A549 (cell line): ENCODE measurements at regions not wholly inside any gene's neighbourhood (a gene's known extent, or its start where the extent isn't known, plus 50 kb on each side); places are given as distances from the start of the nearest gene placed in this dataset.

ENCODE experiments used
- ATAC-seq, 2 experiments: fragments of 200-7000 bp in 1 of 2; fragments of >200 bp in 1 of 2; cut with Nextera tagmentation in 1 of 2; cut with Tn5 transposase in 1 of 2; 3 replicates each; pipeline versions ENCODE4 v1.8.0 to v1.9.1; 2018 to 2020; ENCODE audit warnings: mild to moderate bottlenecking in 1 of 2, moderate library complexity in 1 of 2
- CTCF ChIA-PET: fragments of 300-600 bp; sonication (Branson Sonifier 250); formaldehyde crosslinking; extraction: SDS; loops from one replicate; lab custom pipeline; 2021; ENCODE audit warnings: antibody characterized with exemption, inconsistent platforms; lab: Yijun Ruan, JAX
- POLR2A ChIA-PET: fragments of 350-600 bp; formaldehyde crosslinking; extraction: SDS; loops from one replicate; lab custom pipeline; 2021; ENCODE audit warnings: antibody characterized with exemption, inconsistent platforms; lab: Yijun Ruan, JAX
- DNase-seq, 2 experiments: peaks; one replicate each; pipeline versions ENCODE4 v3.0.0 to v3.0.0-alpha.2; 2011 to 2016; ENCODE audit warnings: low read depth in 1 of 2, low spot score in 1 of 2
- FAIRE-seq: peaks from 2 replicates; lab custom pipeline; 2011; peaks lifted over from hg19 to GRCh38; lab: Jason Lieb, UNC
- H3K27ac ChIP-seq, 2 experiments: fragments of >200 bp; sonication (Bioruptor Twin); formaldehyde crosslinking; 3 replicates each; pipeline ENCODE4 v1.5.1; 2016 to 2017
- H3K4me1 ChIP-seq: fragments of >200 bp; sonication (Bioruptor Twin); formaldehyde crosslinking; 3 replicates; pipeline ENCODE4 v1.6.1; 2016
- H3K4me2 ChIP-seq: fragments of >200 bp; sonication (Bioruptor Twin); formaldehyde crosslinking; 3 replicates; pipeline ENCODE4 v1.6.1; 2016
- H3K4me3 ChIP-seq: fragments of >200 bp; sonication (Bioruptor Twin); formaldehyde crosslinking; 3 replicates; pipeline ENCODE4 v1.5.1; 2016
- H3K9me3 ChIP-seq: fragments of >200 bp; sonication (Bioruptor Twin); formaldehyde crosslinking; 3 replicates; pipeline ENCODE4 v1.6.1; 2016
- BHLHE40 ChIP-seq: IDR thresholded peaks from 2 replicates; pipeline ENCODE4 v1.6.1; 2012; ENCODE audit warnings: low read depth, low read length, inconsistent platforms
- CBX2 ChIP-seq: fragments of 200-600 bp; sonication (generic); IDR thresholded peaks from 2 replicates; pipeline ENCODE4 v1.6.1; 2016; ENCODE audit warnings: low read depth, mild to moderate bottlenecking, borderline replicate concordance
- EHMT2 ChIP-seq: fragments of 200-600 bp; sonication (generic); IDR thresholded peaks from 2 replicates; pipeline ENCODE4 v1.6.1; 2016; ENCODE audit warnings: antibody characterized with exemption, low read depth, mild to moderate bottlenecking, moderate library complexity
- FOSB ChIP-seq: fragments of 250-450 bp; sonication (Bioruptor Pico); IDR thresholded peaks from 2 replicates; pipeline ENCODE4 v1.5.0; 2020; ENCODE audit warnings: mild to moderate bottlenecking, moderate library complexity
- FOSL2 ChIP-seq, 2 experiments: fragments of 450-650 bp in 1 of 2; fragments of >200 bp in 1 of 2; sonication (Bioruptor Twin) in 1 of 2; formaldehyde crosslinking; IDR thresholded peaks; 2 replicates each; pipeline versions ENCODE4 v1.5.0 to v1.6.1; 2016 to 2020; ENCODE audit warnings: mild to moderate bottlenecking in 1 of 2, moderate library complexity in 1 of 2
- HDAC2 ChIP-seq: fragments of 200-600 bp; sonication (generic); IDR thresholded peaks from 2 replicates; pipeline ENCODE4 v1.6.1; 2016
- HOXA7 ChIP-seq: fragments of 250-450 bp; sonication (Bioruptor Pico); IDR thresholded peaks from 2 replicates; pipeline ENCODE4 v1.5.0; 2020; ENCODE audit warnings: mild to moderate bottlenecking, moderate library complexity
- HOXB5 ChIP-seq: fragments of 250-450 bp; sonication (Bioruptor Pico); IDR thresholded peaks from 2 replicates; pipeline ENCODE4 v1.5.0; 2020; ENCODE audit warnings: mild to moderate bottlenecking, moderate library complexity
- JUN ChIP-seq, 2 experiments: fragments of >200 bp; sonication (Bioruptor Twin); formaldehyde crosslinking; IDR thresholded peaks; 2 replicates in 1 of 2; 3 replicates in 1 of 2; pipeline ENCODE4 v1.6.1; 2016 to 2017
- JUNB ChIP-seq: fragments of >200 bp; sonication (Bioruptor Twin); formaldehyde crosslinking; IDR thresholded peaks from 2 replicates; pipeline ENCODE4 v1.6.1; 2016
- KDM1A ChIP-seq: fragments of 200-600 bp; sonication (generic); IDR thresholded peaks from 2 replicates; pipeline ENCODE4 v1.6.1; 2016; ENCODE audit warnings: low read depth, mild to moderate bottlenecking
- MAFK ChIP-seq: fragments of 450-650 bp; IDR thresholded peaks from 2 replicates; pipeline ENCODE4 v1.6.1; 2014; ENCODE audit not compliant: partially characterized antibody
- NFE2L2 ChIP-seq: fragments of 150-350 bp; conservative IDR thresholded peaks from 2 replicates; pipeline ENCODE4 v1.6.1; 2014; ENCODE audit warnings: low read length
- NPAS2 ChIP-seq: fragments of 250-450 bp; sonication (Bioruptor Pico); IDR thresholded peaks from 2 replicates; pipeline ENCODE4 v1.8.0; 2022; ENCODE audit warnings: mild to moderate bottlenecking, moderate library complexity, borderline replicate concordance
- RCOR1 ChIP-seq: fragments of 150-350 bp; IDR thresholded peaks from 2 replicates; pipeline ENCODE4 v1.6.1; 2014; ENCODE audit warnings: antibody characterized with exemption, low read length, low read depth
- RFX5 ChIP-seq: fragments of 450-650 bp; IDR thresholded peaks from 2 replicates; pipeline ENCODE4 v1.7.1; 2014; ENCODE audit warnings: antibody characterized with exemption, mild to moderate bottlenecking, moderate library complexity
- SREBF2 ChIP-seq: fragments of 450-650 bp; IDR thresholded peaks from 2 replicates; pipeline ENCODE4 v1.6.1; 2014; ENCODE audit warnings: mild to moderate bottlenecking, moderate library complexity
- ZC3H11A ChIP-seq: fragments of 450-650 bp; IDR thresholded peaks from 2 replicates; pipeline ENCODE4 v1.6.1; 2014; ENCODE audit warnings: antibody characterized with exemption, mild to moderate bottlenecking
- ZNF302 ChIP-seq: fragments of 250-450 bp; sonication (Bioruptor Pico); IDR thresholded peaks from 2 replicates; pipeline ENCODE4 v1.9.0; 2021; ENCODE audit warnings: inconsistent platforms, mild to moderate bottlenecking, moderate library complexity
- WGBS: methylation state at CpG from one replicate; pipeline ENCODE4 v1.1.6; 2017; ENCODE audit errors: missing lambda C conversion rate; 5-methylcytosine and 5-hydroxymethylcytosine counted together
- TF ChIP-seq, protein P1 (sequence below): fragments of 150-350 bp; IDR thresholded peaks from 2 replicates; pipeline ENCODE4 v1.6.1; 2014; ENCODE audit warnings: low read depth, mild to moderate bottlenecking, low read length
- TF ChIP-seq, protein P2 (sequence below): IDR thresholded peaks from 2 replicates; pipeline ENCODE4 v1.6.1; 2012; ENCODE audit warnings: low read depth, borderline replicate concordance
- TF ChIP-seq, protein P3 (sequence below): IDR thresholded peaks from 2 replicates; pipeline ENCODE4 v1.6.1; 2012

DNA sequence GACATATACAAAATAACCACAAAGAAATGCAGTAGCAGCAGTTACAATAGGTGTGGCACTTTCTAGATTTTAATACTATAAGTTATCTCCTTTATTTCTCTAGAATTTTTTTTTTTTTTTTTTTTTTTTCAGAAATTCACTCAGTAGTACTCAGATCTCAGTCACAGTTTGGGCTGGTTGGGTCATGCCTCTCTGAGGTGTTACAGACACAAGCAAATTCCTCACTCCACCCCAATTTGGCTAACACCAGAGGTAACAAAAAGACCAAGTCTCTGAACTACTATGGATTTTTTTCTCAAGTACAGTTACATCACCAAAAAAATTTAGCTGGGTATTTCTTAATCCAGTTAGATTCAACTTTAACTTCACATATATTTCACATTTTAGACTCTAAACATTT, 985.1 kb upstream of the LRRN3 start:
- FAIRE-seq (no peak), DNase-seq (no peak), ATAC-seq (no peak)
- Histone ChIP-seq H3K4me1 (no peaks in the 10 kb centered on the region), H3K27ac (no peak overlapping the region), H3K4me3 (no peak overlapping the region), H3K9me3 (no peaks in the 10 kb centered on the region), H3K4me2 (no peak overlapping the region)
- TF ChIP-seq ZC3H11A = no peak
- TF ChIP-seq, protein P1, sequence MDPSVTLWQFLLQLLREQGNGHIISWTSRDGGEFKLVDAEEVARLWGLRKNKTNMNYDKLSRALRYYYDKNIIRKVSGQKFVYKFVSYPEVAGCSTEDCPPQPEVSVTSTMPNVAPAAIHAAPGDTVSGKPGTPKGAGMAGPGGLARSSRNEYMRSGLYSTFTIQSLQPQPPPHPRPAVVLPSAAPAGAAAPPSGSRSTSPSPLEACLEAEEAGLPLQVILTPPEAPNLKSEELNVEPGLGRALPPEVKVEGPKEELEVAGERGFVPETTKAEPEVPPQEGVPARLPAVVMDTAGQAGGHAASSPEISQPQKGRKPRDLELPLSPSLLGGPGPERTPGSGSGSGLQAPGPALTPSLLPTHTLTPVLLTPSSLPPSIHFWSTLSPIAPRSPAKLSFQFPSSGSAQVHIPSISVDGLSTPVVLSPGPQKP = no peak
- TF ChIP-seq HOXA7 (CRISPR knock-in tag) = no peak
- no peak for TF ChIP-seq EHMT2
- TF ChIP-seq ZNF302 (CRISPR knock-in tag) = no peak
- ChIA-PET CTCF (no interaction called here), POLR2A (no interaction called here)

DNA sequence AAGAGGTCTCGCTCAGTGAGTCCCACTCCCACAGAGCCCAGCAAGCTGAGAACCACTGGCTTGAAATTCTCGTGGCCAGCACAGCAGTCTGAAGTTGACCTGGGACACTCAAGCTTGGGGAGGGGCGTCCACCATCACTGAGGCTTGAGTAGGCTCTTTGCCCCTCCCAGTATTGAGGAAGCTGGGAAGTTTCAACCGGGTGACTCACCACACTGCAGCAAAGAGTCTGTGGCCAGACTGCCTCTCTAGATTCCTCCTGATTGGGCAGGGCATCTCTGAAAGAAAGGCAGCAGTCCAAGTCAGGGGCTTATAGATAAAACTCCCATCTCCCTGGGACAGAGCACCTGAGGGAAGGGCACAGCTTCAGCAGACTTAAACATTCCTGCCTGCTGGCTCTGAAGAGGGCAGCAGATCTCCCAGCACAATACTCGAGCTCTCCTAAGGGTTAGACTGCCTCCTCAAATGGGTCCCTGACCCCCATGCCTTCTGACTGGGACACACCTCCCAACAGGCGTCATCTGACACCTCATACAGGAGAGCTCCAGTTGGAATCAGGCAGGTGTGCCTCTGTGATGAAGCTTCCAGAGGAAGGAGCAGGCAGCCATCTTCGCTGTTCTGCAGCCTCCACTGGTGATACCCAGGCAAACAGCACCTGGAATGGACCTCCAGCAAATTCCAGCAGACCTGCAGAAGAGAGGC, 970.9 kb upstream of the LRRN3 start:
- no peaks in the 10 kb centered on the region for H3K4me1 ChIP-seq
- ATAC-seq = peak in 1 of 2 experiments; percentile 47; a peak in 2 of 6 replicates
- 15% methylated on average over 4 of the region's 7 CpGs for WGBS
- no peak for TF ChIP-seq FOSL2 (IDR thresholded peaks at IDR 0.05)
- no peak for TF ChIP-seq FOSL2 (CRISPR knock-in tag; IDR thresholded peaks at IDR 0.05)
- no peak for TF ChIP-seq MAFK
- no peak for TF ChIP-seq HDAC2
- no peak for TF ChIP-seq ZC3H11A
- TF ChIP-seq FOSB (CRISPR knock-in tag) = no peak
- TF ChIP-seq HOXA7 (CRISPR knock-in tag) = no peak
- no peak for TF ChIP-seq RFX5
- no peak for TF ChIP-seq KDM1A
- no peak for TF ChIP-seq JUNB
- TF ChIP-seq RCOR1 = no peak
- H3K4me2 ChIP-seq = peak overlapping the region; percentile 20; the same call in 2 of the 3 replicates
- H3K9me3 ChIP-seq = no peaks in the 10 kb centered on the region
- ChIA-PET CTCF (no interaction called here), POLR2A (no interaction called here)
- H3K4me3 ChIP-seq = no peak overlapping the region
- DNase-seq = peak in 1 of 2 experiments; percentile 8
- no peak overlapping the region for H3K27ac ChIP-seq
- no peak for FAIRE-seq

DNA sequence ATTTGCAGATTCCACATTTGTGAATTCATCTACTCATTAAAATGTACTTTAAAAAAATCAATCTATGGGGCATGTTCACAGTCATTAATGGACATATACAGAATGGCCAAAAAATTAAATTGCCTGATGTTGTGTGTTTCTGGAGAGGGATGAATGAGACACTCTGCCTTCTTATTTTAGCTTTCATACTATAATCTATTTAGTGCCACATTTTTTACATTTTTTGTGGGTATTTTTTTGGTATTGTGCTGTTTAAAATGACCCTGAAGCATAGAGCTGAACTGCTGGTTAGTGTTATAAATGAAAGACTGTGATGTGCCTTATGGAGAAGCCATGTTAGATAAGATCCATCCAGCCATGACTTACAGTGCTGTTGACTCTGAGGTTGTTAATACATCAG, 961.8 kb upstream of the LRRN3 start:
- Histone ChIP-seq H3K4me2 (no peak overlapping the region), H3K9me3 (no peaks in the 10 kb centered on the region), H3K4me1 (no peaks in the 10 kb centered on the region), H3K27ac (no peak overlapping the region)
- ChIA-PET CTCF (interaction anchor here (1.0 to 1.4 kb wide), 2 partner anchors 13 to 23 kb away, joined by 3 read pairs; no protein-coding TSS in a partner anchor), POLR2A (no interaction called here)
- ATAC-seq (no peak), FAIRE-seq (no peak), DNase-seq (no peak)
- TF ChIP-seq SREBF2 = no peak
- TF ChIP-seq NFE2L2 = no peak
- no peak for TF ChIP-seq JUN (IDR thresholded peaks at IDR 0.05)
- no peak for TF ChIP-seq BHLHE40
- no peak for TF ChIP-seq HOXB5
- no peak for TF ChIP-seq FOSL2 (IDR thresholded peaks at IDR 0.05)
- TF ChIP-seq FOSL2 (CRISPR knock-in tag; IDR thresholded peaks at IDR 0.05) = no peak
- TF ChIP-seq, protein P2, sequence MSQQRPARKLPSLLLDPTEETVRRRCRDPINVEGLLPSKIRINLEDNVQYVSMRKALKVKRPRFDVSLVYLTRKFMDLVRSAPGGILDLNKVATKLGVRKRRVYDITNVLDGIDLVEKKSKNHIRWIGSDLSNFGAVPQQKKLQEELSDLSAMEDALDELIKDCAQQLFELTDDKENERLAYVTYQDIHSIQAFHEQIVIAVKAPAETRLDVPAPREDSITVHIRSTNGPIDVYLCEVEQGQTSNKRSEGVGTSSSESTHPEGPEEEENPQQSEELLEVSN = no peak
- no peak for TF ChIP-seq NPAS2 (CRISPR knock-in tag)
- TF ChIP-seq, protein P3, sequence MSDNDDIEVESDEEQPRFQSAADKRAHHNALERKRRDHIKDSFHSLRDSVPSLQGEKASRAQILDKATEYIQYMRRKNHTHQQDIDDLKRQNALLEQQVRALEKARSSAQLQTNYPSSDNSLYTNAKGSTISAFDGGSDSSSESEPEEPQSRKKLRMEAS = no peak
- TF ChIP-seq MAFK = no peak
- TF ChIP-seq CBX2 = no peak
- TF ChIP-seq, all 56 proteins: peak for 0
- H3K4me3 ChIP-seq = no peak overlapping the region
